ENCODE measurements at regions not wholly inside any gene's neighbourhood (a gene's known extent, or its start where the extent isn't known, plus 50 kb on each side); places are given as distances from the start of the nearest gene placed in this dataset.

GRCh38 chr2:65919550-65920188 lies 487.3 kb upstream of the SPRED2 start:
- no peak overlapping the region for H3K9ac ChIP-seq (ENCODE audit: insufficient read depth, low read length, poor library complexity, severe bottlenecking)
- no peak overlapping the region for H3K4me2 ChIP-seq (replicated peaks; ENCODE audit: extremely low read depth, low read length, poor library complexity, severe bottlenecking)
- no peaks in the 10 kb centered on the region for H3K27me3 Mint-ChIP-seq (ENCODE audit: low read depth in 3 of 3)
- DNase-seq, result no peak
- peak overlapping the region in 1 of 7 donors; percentile 28 for H3K27ac Mint-ChIP-seq
- no peaks in the 10 kb centered on the region for H3K9me3 Mint-ChIP-seq
- H3K79me2 ChIP-seq (ENCODE audit: insufficient read depth, low read length), result no peaks in the 10 kb centered on the region
- WGBS (ENCODE audit: insufficient coverage), result 92% methylated on average over 2 of the region's 7 CpGs
- no peak overlapping the region for H3K4me3 Mint-ChIP-seq
- no peaks in the 10 kb centered on the region for H3K36me3 Mint-ChIP-seq
- H3K36me3 ChIP-seq (replicated peaks in 1 of 2; ENCODE audit: control insufficient read depth in 1 of 2, insufficient read depth in 2 of 2, low read length in 2 of 2), result no peaks in the 10 kb centered on the region
- H3K4me1 Mint-ChIP-seq, result peaks cover 25% of the 10 kb centered on the region
- intact Hi-C loops (cut with micrococcal nuclease), result no loop called here
- H3K27ac ChIP-seq (ENCODE audit: low read depth in 1 of 2, low read length in 2 of 2), result no peak overlapping the region
- H2AFZ ChIP-seq (ENCODE audit: insufficient read depth, low read depth, low read length, poor library complexity, severe bottlenecking), result no peak overlapping the region
- H3K4me3 ChIP-seq (replicated peaks in 1 of 3; ENCODE audit: low read depth in 2 of 3, low read length in 3 of 3), result no peak overlapping the region
- TF ChIP-seq CTCF (IDR thresholded peaks at IDR 0.05), result no peak
- H3K4me1 ChIP-seq (ENCODE audit: control insufficient read depth in 1 of 2, insufficient read depth in 2 of 2, low read length in 2 of 2), result peaks cover 16 to 23% of the 10 kb centered on the region in 2 donors
- H3K9me3 ChIP-seq (replicated peaks in 1 of 2; ENCODE audit: control insufficient read depth in 1 of 2, insufficient read depth in 1 of 2, low read length in 2 of 2), result no peaks in the 10 kb centered on the region
- no peaks in the 10 kb centered on the region for H3K27me3 ChIP-seq (ENCODE audit: control insufficient read depth in 2 of 2, insufficient read depth in 2 of 2, low read length in 2 of 2)
- H4K20me1 ChIP-seq (ENCODE audit: insufficient read depth, low read length), result no peaks in the 10 kb centered on the region

GRCh38 chr2:65918760-65919187 lies 486.4 kb upstream of the SPRED2 start:
- Histone ChIP-seq H3K4me3 (replicated peaks in 1 of 3; ENCODE audit: low read depth in 2 of 3, low read length in 3 of 3) (no peak overlapping the region), H4K20me1 (ENCODE audit: insufficient read depth, low read length) (no peaks in the 10 kb centered on the region), H3K27ac (ENCODE audit: low read depth in 1 of 2, low read length in 2 of 2) (no peak overlapping the region), H3K27me3 (ENCODE audit: control insufficient read depth in 2 of 2, insufficient read depth in 2 of 2, low read length in 2 of 2) (no peaks in the 10 kb centered on the region), H3K4me1 (ENCODE audit: control insufficient read depth in 1 of 2, insufficient read depth in 2 of 2, low read length in 2 of 2) (peaks cover 16 to 22% of the 10 kb centered on the region in 2 donors), H2AFZ (ENCODE audit: insufficient read depth, low read depth, low read length, poor library complexity, severe bottlenecking) (no peak overlapping the region), H3K4me2 (replicated peaks; ENCODE audit: extremely low read depth, low read length, poor library complexity, severe bottlenecking) (no peak overlapping the region), H3K9me3 (replicated peaks in 1 of 2; ENCODE audit: control insufficient read depth in 1 of 2, insufficient read depth in 1 of 2, low read length in 2 of 2) (no peaks in the 10 kb centered on the region), H3K9ac (ENCODE audit: insufficient read depth, low read length, poor library complexity, severe bottlenecking) (no peak overlapping the region), H3K36me3 (replicated peaks in 1 of 2; ENCODE audit: control insufficient read depth in 1 of 2, insufficient read depth in 2 of 2, low read length in 2 of 2) (no peaks in the 10 kb centered on the region), H3K79me2 (ENCODE audit: insufficient read depth, low read length) (no peaks in the 10 kb centered on the region)
- no peaks in the 10 kb centered on the region for H3K9me3 Mint-ChIP-seq
- H3K27ac Mint-ChIP-seq, result peak overlapping the region in 1 of 7 donors; percentile 20
- peaks cover 25% of the 10 kb centered on the region for H3K4me1 Mint-ChIP-seq
- peaks cover 0 to under 1% (median 0%) of the 10 kb centered on the region in 3 donors for H3K27me3 Mint-ChIP-seq (ENCODE audit: low read depth in 3 of 3)
- H3K4me3 Mint-ChIP-seq, result no peak overlapping the region
- DNase-seq, result no peak
- intact Hi-C loops (cut with micrococcal nuclease), result no loop called here
- H3K36me3 Mint-ChIP-seq, result no peaks in the 10 kb centered on the region
- TF ChIP-seq CTCF (IDR thresholded peaks at IDR 0.05), result no peak
- no CpG with 5 or more reads among the region's 3 CpGs for WGBS (ENCODE audit: insufficient coverage)

All from CD14-positive monocyte (primary cell).